Hypothalamus (tissue), 51 donors: ENCODE measurements at regions not wholly inside any gene's neighbourhood (a gene's known extent, or its start where the extent isn't known, plus 50 kb on each side); places are given as distances from the start of the nearest gene placed in this dataset.
"Not testable (repeated sequence)": the region's sequence is repeated elsewhere in the genome, so short reads cannot be mapped to it uniquely, and the experiment has no call there.

Experiments used
- DNase-seq, 51 donors: peaks; one replicate each; lab custom pipeline; 2025; lab: John Stamatoyannopoulos, UW

GRCh38 chr7:48813472-48813871, 110.9 kb upstream of the CDC14C start:
- DNase-seq, result no peak

GRCh38 chr7:48822138-48822537, 102.2 kb upstream of the CDC14C start:
- DNase-seq, result no peak

DNA sequence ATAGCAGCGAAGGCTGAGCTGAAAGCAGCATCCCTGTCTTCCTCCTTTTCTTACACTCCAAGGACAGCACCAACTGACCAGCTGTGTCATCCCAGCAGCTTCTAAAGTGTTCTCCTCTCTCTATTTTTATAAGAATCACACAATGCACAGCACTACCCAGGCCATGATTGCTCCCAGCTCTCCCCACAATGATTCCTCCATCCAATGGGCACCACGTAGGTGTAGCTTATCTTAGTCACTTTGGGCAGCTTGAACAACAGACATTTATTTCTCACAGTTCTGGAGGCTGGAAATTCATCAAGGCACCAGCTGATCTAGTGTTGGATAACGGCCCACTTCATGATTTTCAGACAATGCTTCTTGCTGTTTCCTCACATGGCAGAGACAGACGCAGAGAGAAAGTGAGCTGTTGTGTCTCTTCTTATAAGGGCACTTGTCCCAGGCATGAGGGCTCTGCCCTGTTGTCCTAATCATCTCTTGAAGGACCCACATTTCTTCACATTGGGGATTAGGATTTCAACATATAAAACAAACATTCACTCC, 92.0 kb upstream of the CDC14C start:
- DNase-seq, result peak in 21 of 51 donors; percentile 3 to 62 (median 23)

DNA sequence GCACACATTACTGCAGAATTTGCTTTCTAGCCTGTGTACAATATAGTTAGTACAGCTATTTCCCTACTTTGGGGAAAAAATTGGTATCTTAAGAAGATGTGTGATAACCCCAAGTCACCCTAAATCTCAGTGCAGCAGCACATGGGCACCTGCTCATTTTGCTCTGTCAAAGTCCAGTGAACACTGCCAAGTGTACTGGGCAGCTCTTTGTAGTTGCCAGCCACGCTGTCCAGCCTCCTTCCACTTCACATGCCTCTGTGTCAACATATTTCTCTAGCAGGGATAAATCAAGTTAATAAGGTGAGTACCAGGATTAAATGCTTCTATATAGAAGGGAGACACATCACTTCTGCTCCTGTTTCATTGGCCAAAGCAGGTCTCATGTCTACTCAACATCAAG, 87.1 kb upstream of the CDC14C start:
- no peak for DNase-seq

DNA sequence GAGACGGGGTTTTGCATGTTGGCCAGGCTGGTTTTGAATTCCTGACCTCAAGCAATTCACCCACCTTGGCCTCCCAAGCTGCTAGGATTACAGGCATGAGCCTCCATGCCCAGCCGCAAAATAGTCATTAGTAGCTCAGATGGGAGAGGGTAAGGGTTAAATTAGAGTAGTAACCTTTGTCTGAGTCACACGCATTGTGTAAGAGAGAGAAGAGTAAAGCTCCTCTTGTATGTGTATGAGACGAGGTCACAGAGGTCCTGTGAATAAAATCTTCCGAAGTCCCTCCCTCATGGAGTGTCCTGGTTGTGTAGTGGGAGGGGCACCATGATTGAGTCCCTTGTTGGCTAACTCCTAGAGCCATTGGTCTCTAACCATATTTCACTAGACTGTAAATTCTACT, 85.2 kb upstream of the CDC14C start:
- DNase-seq, result no peak

DNA sequence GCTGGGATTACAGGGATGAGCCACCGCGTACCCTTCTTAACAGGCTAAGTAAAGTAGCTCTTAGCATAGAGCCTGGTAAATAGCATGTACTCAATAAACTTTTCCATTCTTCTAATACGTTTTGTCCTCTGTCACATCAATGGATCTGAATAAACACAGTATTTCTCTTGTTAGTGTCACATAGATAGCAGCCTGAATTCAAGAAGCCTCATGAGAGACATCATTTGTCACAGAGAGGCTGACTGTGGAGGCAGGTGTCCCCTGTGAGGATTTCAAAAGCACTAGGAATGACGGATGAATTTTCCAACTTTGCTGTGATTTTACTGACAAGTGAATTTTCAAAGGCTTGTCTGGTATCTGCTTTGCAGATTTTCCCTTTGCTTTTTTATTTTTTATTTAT, 82.6 kb upstream of the CDC14C start:
- no peak for DNase-seq

GRCh38 chr7:48847917-48848316, 76.4 kb upstream of the CDC14C start:
- no peak for DNase-seq

DNA sequence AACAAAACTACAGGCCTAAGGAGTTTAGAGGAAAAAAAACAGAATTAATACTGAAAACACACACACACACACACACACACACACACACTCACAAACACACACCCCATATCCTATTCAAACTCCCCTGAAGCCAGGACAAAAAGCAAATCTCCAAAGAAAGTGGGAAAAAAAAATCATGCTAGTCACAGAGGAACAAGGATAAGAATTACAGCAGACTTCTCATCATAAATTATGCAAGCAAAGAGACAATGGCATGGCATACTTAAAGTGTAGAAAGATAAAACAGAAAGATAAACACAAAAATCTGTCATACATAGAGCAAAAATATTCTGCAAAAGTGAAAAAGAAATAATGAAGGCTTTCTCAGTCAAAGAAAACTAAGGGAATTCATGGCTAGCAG, 63.9 kb upstream of the CDC14C start:
- not testable (repeated sequence) for DNase-seq

DNA sequence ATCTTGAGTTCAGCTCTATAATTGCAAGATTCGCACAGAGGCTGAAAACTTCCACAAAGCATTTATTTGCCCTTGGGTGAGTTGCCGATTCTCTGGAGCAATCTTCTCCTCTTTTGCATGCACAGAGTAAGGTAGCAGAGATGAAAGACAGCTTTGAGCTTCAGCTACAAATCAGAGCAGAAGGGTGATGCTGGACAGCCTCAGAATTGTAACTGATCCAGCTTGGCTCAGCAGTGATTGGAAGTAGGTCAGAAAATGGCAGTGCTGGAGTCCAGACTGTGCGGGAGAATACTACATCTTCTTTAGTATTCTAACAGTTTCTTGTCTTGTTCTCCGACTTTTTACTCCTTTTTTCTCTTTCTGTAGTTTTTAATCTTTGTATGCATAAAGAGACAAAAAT, 55.4 kb upstream of the CDC14C start:
- peak in 18 of 51 donors; percentile 2 to 61 (median 20) for DNase-seq

DNA sequence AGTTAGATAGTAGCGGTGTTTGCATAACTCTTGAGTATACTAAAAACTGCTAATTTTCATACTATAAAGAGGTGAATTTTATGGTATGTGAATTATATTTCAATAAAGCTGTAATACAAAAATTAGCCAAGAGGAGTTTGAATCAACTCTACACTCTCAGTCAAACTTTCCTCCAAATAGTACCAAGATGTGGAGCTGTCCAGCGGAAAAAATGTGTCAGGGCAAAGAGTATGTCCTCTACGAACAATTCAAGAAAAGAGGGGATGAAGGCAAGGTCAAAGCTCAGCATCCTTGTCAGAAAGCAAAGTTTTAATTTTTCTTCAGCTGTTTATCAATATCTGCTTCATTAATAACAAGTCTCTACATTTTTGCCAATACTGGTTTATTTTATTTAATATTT, 51.8 kb upstream of the CDC14C start:
- DNase-seq, result no peak
